HG02759 (cell line): ENCODE measurements at regions not wholly inside any gene's neighbourhood (a gene's known extent, or its start where the extent isn't known, plus 50 kb on each side); places are given as distances from the start of the nearest gene placed in this dataset.
"Not testable (repeated sequence)": the region's sequence is repeated elsewhere in the genome, so short reads cannot be mapped to it uniquely, and the experiment has no call there.

Source experiments
- ATAC-seq: cut with Tn5 transposase; IDR thresholded peaks from one replicate; pipeline ENCODE4 v1.9.1; 2021; ENCODE audit warnings: mild to moderate bottlenecking, moderate library complexity; ENCODE audit not compliant: unreplicated experiment

GRCh38 chr6:82419132-82419581 is 55.5 kb downstream of the TPBG start:
- ATAC-seq = peak; percentile 55

- no peak for ATAC-seq
These were observed 56.2 kb downstream of the TPBG start for GRCh38 chr6:82419859-82420258.

- ATAC-seq = no peak
These were observed 67.0 kb downstream of the TPBG start for GRCh38 chr6:82430611-82431010.

- ATAC-seq = no peak
These were observed 73.1 kb downstream of the TPBG start for GRCh38 chr6:82436740-82437139.

GRCh38 chr6:82437701-82438100 is 74.1 kb downstream of the TPBG start:
- ATAC-seq = no peak

GRCh38 chr6:82441047-82441855 is 77.6 kb downstream of the TPBG start:
- no peak for ATAC-seq

GRCh38 chr6:82442061-82442719 is 78.6 kb downstream of the TPBG start:
- no peak for ATAC-seq

GRCh38 chr6:82458147-82458546 is 94.5 kb downstream of the TPBG start:
- no peak for ATAC-seq

GRCh38 chr6:82458705-82459104 is 95.1 kb downstream of the TPBG start:
- no peak for ATAC-seq

- no peak for ATAC-seq
These were observed 97.9 kb downstream of the TPBG start for GRCh38 chr6:82461536-82461935.

GRCh38 chr6:82467338-82467737 is 103.7 kb downstream of the TPBG start:
- no peak for ATAC-seq

- not testable (repeated sequence) for ATAC-seq
These were observed 106.5 kb downstream of the TPBG start for GRCh38 chr6:82470123-82470522.

- ATAC-seq = not testable (repeated sequence)
These were observed 111.5 kb downstream of the TPBG start for GRCh38 chr6:82475106-82475505.

GRCh38 chr6:82484001-82484400 is 120.4 kb downstream of the TPBG start:
- no peak for ATAC-seq

GRCh38 chr6:82484737-82485626 is 121.4 kb downstream of the TPBG start:
- ATAC-seq = no peak

GRCh38 chr6:82487895-82488294 is 124.3 kb downstream of the TPBG start:
- ATAC-seq = no peak

- ATAC-seq = no peak
These were observed 124.8 kb downstream of the TPBG start for GRCh38 chr6:82488403-82488802.

- no peak for ATAC-seq
These were observed 128.5 kb downstream of the TPBG start for GRCh38 chr6:82492134-82492533.

- no peak for ATAC-seq
These were observed 129.8 kb downstream of the TPBG start for GRCh38 chr6:82493467-82493866.

- no peak for ATAC-seq
These were observed 130.8 kb downstream of the TPBG start for GRCh38 chr6:82494367-82494766.

- not testable (repeated sequence) for ATAC-seq
These were observed 138.3 kb downstream of the TPBG start for GRCh38 chr6:82501901-82502300.
